Osteocyte (in vitro differentiated cells): ENCODE measurements at regions not wholly inside any gene's neighbourhood (a gene's known extent, or its start where the extent isn't known, plus 50 kb on each side); places are given as distances from the start of the nearest gene placed in this dataset.

Experiments
- DNase-seq: peaks from one replicate; pipeline ENCODE4 v3.0.0; 2021; ENCODE audit warnings: mixed read lengths; ENCODE audit not compliant: unreplicated experiment; ENCODE audit errors: extremely low spot score
- H3K27ac Mint-ChIP-seq: one replicate; pipeline ENCODE4 v1.8.0; 2021; ENCODE audit warnings: mild to moderate bottlenecking, mixed read lengths; ENCODE audit not compliant: unreplicated experiment
- H3K27me3 Mint-ChIP-seq: one replicate; pipeline ENCODE4 v1.8.0; 2021; ENCODE audit warnings: mixed read lengths; ENCODE audit not compliant: unreplicated experiment
- H3K36me3 Mint-ChIP-seq: one replicate; pipeline ENCODE4 v1.8.0; 2021; ENCODE audit warnings: mixed read lengths; ENCODE audit not compliant: unreplicated experiment
- H3K4me1 Mint-ChIP-seq: one replicate; pipeline ENCODE4 v1.8.0; 2021; ENCODE audit warnings: mixed read lengths; ENCODE audit not compliant: unreplicated experiment
- H3K4me3 Mint-ChIP-seq: one replicate; pipeline ENCODE4 v1.8.0; 2021; ENCODE audit warnings: mild to moderate bottlenecking, moderate library complexity, mixed read lengths; ENCODE audit not compliant: unreplicated experiment
- H3K9me3 Mint-ChIP-seq: one replicate; pipeline ENCODE4 v1.8.0; 2021; ENCODE audit warnings: mixed read lengths; ENCODE audit not compliant: unreplicated experiment
- TF ChIP-seq, protein P1 (sequence below): fragments of 200-600 bp; sonication (generic); IDR thresholded peaks from 2 replicates; pipeline ENCODE4 v1.5.0; 2021; ENCODE audit warnings: antibody characterized with exemption, mild to moderate bottlenecking, moderate library complexity

DNA sequence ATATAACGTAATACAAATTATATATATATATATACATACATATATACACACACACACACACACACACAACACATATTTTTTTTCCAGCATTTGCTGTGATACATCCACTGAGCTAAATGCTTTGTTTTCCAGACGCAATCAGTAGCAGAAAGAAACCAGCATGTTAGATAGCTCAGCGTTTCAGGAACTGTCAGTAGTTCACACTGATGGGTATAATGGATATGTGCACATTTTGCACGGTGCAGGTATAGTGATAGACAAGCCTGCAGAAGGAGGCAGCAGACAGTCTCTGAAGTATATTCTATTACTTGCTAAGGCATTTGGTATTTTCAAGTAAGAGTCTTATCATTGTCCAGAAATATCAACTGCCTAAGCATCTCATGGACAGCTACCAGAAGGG lies 741.6 kb upstream of the HS3ST1 start:
- no peaks in the 10 kb centered on the region for H3K4me1 Mint-ChIP-seq
- no peaks in the 10 kb centered on the region for H3K9me3 Mint-ChIP-seq
- H3K27me3 Mint-ChIP-seq, result no peaks in the 10 kb centered on the region
- no peaks in the 10 kb centered on the region for H3K36me3 Mint-ChIP-seq
- DNase-seq, result no peak
- TF ChIP-seq, protein P1, sequence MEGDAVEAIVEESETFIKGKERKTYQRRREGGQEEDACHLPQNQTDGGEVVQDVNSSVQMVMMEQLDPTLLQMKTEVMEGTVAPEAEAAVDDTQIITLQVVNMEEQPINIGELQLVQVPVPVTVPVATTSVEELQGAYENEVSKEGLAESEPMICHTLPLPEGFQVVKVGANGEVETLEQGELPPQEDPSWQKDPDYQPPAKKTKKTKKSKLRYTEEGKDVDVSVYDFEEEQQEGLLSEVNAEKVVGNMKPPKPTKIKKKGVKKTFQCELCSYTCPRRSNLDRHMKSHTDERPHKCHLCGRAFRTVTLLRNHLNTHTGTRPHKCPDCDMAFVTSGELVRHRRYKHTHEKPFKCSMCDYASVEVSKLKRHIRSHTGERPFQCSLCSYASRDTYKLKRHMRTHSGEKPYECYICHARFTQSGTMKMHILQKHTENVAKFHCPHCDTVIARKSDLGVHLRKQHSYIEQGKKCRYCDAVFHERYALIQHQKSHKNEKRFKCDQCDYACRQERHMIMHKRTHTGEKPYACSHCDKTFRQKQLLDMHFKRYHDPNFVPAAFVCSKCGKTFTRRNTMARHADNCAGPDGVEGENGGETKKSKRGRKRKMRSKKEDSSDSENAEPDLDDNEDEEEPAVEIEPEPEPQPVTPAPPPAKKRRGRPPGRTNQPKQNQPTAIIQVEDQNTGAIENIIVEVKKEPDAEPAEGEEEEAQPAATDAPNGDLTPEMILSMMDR, result no peak
- no peak overlapping the region for H3K4me3 Mint-ChIP-seq
- no peak overlapping the region for H3K27ac Mint-ChIP-seq

DNA sequence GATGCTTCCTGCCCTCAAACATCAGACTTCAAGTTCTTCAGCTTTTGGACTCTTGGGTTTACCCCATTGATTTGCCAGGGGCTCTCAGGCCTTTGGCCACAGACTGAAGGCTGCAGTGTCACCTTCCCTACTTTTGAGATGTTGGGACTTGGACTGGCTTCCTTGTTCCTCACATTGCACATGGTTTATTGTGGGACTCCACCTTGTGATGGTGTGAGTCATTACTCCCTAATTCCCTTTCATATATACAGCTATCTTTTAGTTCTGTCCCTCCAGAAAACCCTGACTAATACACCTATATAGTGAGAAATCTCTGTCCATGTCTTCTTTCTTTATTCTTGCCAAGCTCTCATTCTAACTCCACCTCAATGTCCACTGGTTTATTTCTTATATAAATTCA lies 736.9 kb upstream of the HS3ST1 start:
- TF ChIP-seq, protein P1, result no peak
- no peak overlapping the region for H3K27ac Mint-ChIP-seq

DNA sequence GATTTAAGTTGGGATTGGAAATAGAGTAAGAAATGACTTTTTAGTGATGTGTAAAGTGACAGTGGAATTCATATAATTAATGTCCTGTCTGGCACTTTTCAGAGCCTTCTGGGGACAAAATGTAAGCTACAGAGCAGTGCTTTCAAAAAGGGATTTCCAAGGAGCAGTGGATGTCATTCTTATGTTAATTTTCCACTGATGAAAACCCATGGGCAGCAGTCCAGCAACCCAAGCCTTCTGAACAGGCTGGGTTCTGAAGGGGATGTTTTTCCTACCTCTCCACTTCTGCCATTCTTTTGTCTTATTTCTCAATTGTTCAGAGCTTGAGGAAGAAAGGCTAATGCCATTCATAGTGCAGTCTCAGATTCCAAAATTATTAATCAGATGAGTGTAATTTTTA lies 717.6 kb upstream of the HS3ST1 start:
- H3K4me1 Mint-ChIP-seq, result no peaks in the 10 kb centered on the region
- no peak for DNase-seq
- no peaks in the 10 kb centered on the region for H3K27me3 Mint-ChIP-seq
- H3K36me3 Mint-ChIP-seq, result no peaks in the 10 kb centered on the region
- H3K4me3 Mint-ChIP-seq, result no peak overlapping the region
- peaks cover 21% of the 10 kb centered on the region for H3K9me3 Mint-ChIP-seq
- TF ChIP-seq, protein P1, result no peak
- no peak overlapping the region for H3K27ac Mint-ChIP-seq

More for the DNA sequence above, 736.9 kb upstream of the HS3ST1 start:
- no peak overlapping the region for H3K4me3 Mint-ChIP-seq
- H3K27me3 Mint-ChIP-seq, result no peaks in the 10 kb centered on the region
- H3K4me1 Mint-ChIP-seq, result no peaks in the 10 kb centered on the region
- DNase-seq, result no peak
- no peaks in the 10 kb centered on the region for H3K36me3 Mint-ChIP-seq
- H3K9me3 Mint-ChIP-seq, result peaks cover 12% of the 10 kb centered on the region

DNA sequence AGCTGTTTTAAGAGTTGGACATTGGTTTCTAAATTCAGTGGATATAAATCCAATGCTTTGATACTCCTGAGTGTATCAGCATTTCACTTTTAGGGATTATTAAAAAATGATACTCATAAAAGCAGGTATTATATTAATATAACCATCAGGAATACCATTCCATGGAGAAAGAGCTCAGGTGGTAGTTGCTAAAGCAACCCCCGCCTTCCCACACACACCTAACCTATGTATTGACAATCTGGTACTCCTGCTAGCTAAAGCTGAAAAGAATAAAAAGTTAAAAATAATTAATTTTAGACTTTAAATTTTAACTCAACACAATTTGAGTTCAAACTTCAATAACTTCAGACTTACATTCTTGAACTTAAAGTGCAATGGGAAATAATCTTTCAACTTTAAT lies 717.1 kb upstream of the HS3ST1 start:
- H3K9me3 Mint-ChIP-seq, result peaks cover 16% of the 10 kb centered on the region
- TF ChIP-seq, protein P1, result no peak
- H3K4me3 Mint-ChIP-seq, result no peak overlapping the region
- no peaks in the 10 kb centered on the region for H3K4me1 Mint-ChIP-seq
- H3K27ac Mint-ChIP-seq, result no peak overlapping the region
- no peaks in the 10 kb centered on the region for H3K27me3 Mint-ChIP-seq
- H3K36me3 Mint-ChIP-seq, result no peaks in the 10 kb centered on the region
- no peak for DNase-seq

DNA sequence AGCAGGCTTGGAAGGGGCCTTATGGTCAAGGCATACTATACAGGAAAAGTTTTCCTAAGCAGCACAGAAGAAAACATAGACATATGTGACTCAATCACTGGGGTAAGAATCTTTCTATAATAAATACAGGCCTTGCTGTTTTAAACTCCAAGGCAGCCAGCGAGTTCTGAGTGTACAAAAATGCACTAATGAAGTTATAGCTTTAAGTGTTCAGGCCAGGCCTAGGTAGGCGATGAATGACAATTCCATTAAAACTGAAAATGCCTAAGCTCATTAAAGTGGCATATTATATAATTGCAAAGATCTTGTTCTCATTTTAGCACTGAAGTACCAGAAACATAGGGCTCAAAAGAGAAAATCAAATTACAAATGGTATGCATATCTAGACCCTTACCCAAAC lies 716.4 kb upstream of the HS3ST1 start:
- no peak for DNase-seq
- Mint-ChIP-seq H3K27ac (no peak overlapping the region), H3K4me1 (no peaks in the 10 kb centered on the region), H3K36me3 (no peaks in the 10 kb centered on the region), H3K27me3 (no peaks in the 10 kb centered on the region), H3K9me3 (peaks cover 13% of the 10 kb centered on the region), H3K4me3 (no peak overlapping the region)
- TF ChIP-seq, protein P1, result no peak
